Spinal cord (tissue), 9 donors: ENCODE measurements at regions not wholly inside any gene's neighbourhood (a gene's known extent, or its start where the extent isn't known, plus 50 kb on each side); places are given as distances from the start of the nearest gene placed in this dataset.

Experiments used
- DNase-seq, 6 donors: peaks; one replicate each; pipeline versions ENCODE4 v3.0.0 to v3.0.0-alpha.2; 2013 to 2015; ENCODE audit warnings: low spot score in 6 of 6, low read depth in 4 of 6
- H3K27ac ChIP-seq: one replicate; pipeline ENCODE4 v1.5.1; 2013; ENCODE audit warnings: low read depth, low read length, control low read depth
- H3K27me3 ChIP-seq: one replicate; pipeline ENCODE4 v1.6.1; 2013; ENCODE audit warnings: low read length; ENCODE audit not compliant: control insufficient read depth, insufficient read depth
- H3K36me3 ChIP-seq: one replicate; pipeline ENCODE4 v1.6.1; 2013; ENCODE audit warnings: low read length; ENCODE audit not compliant: control insufficient read depth, insufficient read depth
- H3K4me1 ChIP-seq: one replicate; pipeline ENCODE4 v1.6.1; 2013; ENCODE audit warnings: low read length; ENCODE audit not compliant: control insufficient read depth, insufficient read depth
- H3K4me3 ChIP-seq: one replicate; pipeline ENCODE4 v1.5.1; 2013; ENCODE audit warnings: low read depth, low read length, control low read depth
- H3K9me3 ChIP-seq: one replicate; pipeline ENCODE4 v1.6.1; 2013; ENCODE audit warnings: low read length; ENCODE audit not compliant: control insufficient read depth, insufficient read depth
- WGBS: methylation state at CpG from one replicate; pipeline ENCODE4 v1.1.5; 2013; ENCODE audit warnings: missing lambda C conversion rate; ENCODE audit not compliant: insufficient coverage; 5-methylcytosine and 5-hydroxymethylcytosine counted together
- donor health status: healthy.

- WGBS, result 100% methylated on average over 2 of the region's 3 CpGs
- no peak overlapping the region for H3K27ac ChIP-seq
- no peaks in the 10 kb centered on the region for H3K36me3 ChIP-seq
- no peak overlapping the region for H3K4me3 ChIP-seq
- DNase-seq, result peak in 1 of 6 donors; percentile 38
- no peaks in the 10 kb centered on the region for H3K27me3 ChIP-seq
- H3K9me3 ChIP-seq, result no peaks in the 10 kb centered on the region
- no peaks in the 10 kb centered on the region for H3K4me1 ChIP-seq
Measured at GRCh38 chr5:163614787-163615186, 109.4 kb downstream of the MAT2B start.

DNA sequence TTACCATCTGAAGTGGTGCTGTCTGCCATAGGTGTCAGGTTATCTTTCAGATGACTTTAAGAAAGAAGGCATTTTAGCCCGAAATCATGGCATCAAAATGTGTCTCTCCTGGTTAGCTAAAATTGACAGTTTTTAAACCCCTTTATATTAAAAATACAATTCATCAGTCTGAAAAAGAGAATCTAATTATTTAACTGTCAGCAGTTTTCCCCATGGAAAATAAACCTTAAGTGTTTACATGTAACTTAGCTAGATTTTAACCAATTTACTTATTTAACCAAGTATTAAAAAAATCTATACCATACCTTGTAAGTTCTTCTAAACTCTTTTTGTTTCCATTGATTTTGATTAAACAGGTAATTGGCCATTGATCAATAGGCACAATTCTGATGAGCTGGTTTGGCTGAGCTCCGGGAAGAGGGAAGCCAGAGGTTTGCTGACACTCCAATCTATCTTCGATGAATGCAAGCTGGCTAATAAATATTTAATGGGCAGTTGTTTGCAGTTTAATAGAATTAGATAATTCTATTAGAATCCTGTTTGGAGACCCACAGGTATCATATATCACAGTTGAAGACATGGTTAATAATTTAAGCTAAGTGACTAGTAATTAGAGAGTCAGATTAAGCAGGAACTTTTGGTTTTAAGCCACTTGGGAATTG lies 114.0 kb downstream of the MAT2B start:
- DNase-seq, result no peak
- no peak overlapping the region for H3K27ac ChIP-seq
- H3K27me3 ChIP-seq, result no peaks in the 10 kb centered on the region
- no peaks in the 10 kb centered on the region for H3K36me3 ChIP-seq
- 80% methylated on average over 1 of the region's 3 CpGs for WGBS
- H3K4me1 ChIP-seq, result no peaks in the 10 kb centered on the region
- H3K4me3 ChIP-seq, result no peak overlapping the region
- no peaks in the 10 kb centered on the region for H3K9me3 ChIP-seq

DNA sequence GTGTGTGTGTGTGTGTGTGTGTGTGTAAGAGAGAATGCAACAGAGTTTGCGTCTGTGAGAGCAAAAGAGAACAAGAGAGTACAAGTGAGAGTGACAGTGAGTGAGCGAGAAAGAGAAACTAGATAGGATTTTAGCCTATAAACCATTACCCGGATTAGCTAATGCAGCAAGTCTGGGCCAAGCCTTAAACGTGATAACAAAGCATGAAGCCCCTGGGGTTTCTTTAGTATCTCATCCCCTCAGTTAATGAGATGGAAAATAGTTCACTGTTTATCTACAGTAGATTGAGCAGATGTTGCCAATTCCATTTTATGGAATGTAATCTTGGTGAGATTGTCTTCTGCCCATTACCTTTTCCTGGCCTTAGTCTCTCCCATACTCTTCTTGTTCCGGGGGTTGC lies 114.5 kb downstream of the MAT2B start:
- Histone ChIP-seq H3K4me3 (no peak overlapping the region), H3K27ac (no peak overlapping the region), H3K27me3 (no peaks in the 10 kb centered on the region), H3K4me1 (no peaks in the 10 kb centered on the region), H3K36me3 (no peaks in the 10 kb centered on the region), H3K9me3 (no peaks in the 10 kb centered on the region)
- peak in 1 of 6 donors; percentile 90 for DNase-seq
- 63% methylated on average over 1 of the region's 5 CpGs for WGBS

GRCh38 chr5:163622799-163623198 lies 117.4 kb downstream of the MAT2B start:
- H3K36me3 ChIP-seq, result no peaks in the 10 kb centered on the region
- no peak for DNase-seq
- H3K4me1 ChIP-seq, result no peaks in the 10 kb centered on the region
- no peaks in the 10 kb centered on the region for H3K27me3 ChIP-seq
- H3K27ac ChIP-seq, result no peak overlapping the region
- WGBS, result 14% methylated on average over 1 of the region's 2 CpGs
- no peak overlapping the region for H3K4me3 ChIP-seq
- no peaks in the 10 kb centered on the region for H3K9me3 ChIP-seq

DNA sequence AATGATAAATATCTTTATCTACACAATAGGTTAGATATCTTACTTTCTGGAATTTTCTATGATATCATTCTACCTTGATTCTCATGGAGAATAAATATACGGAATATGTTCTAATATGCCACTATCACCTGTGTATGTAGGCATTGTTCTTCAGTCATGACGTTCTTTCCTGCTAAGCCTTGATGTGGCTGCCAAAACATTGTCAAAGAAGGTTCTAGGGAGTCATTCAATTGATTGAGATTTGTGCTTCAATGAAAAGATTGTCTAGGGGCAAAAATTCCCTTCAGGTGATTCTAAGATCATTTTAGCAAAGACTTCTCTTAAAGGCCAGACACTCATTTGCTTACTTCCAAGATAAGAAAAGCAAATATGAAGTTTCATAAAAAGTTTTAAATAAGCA lies 118.1 kb downstream of the MAT2B start:
- Histone ChIP-seq H3K4me1 (no peaks in the 10 kb centered on the region), H3K27me3 (no peaks in the 10 kb centered on the region), H3K9me3 (no peaks in the 10 kb centered on the region), H3K4me3 (no peak overlapping the region), H3K36me3 (no peaks in the 10 kb centered on the region), H3K27ac (no peak overlapping the region)
- no CpG with 5 or more reads among the region's 2 CpGs for WGBS
- DNase-seq, result no peak

- Histone ChIP-seq H3K4me1 (no peaks in the 10 kb centered on the region), H3K4me3 (no peak overlapping the region), H3K27ac (no peak overlapping the region), H3K36me3 (no peaks in the 10 kb centered on the region), H3K27me3 (no peaks in the 10 kb centered on the region), H3K9me3 (no peaks in the 10 kb centered on the region)
- WGBS, result no CpG with 5 or more reads among the region's 2 CpGs
- DNase-seq, result no peak
Measured at GRCh38 chr5:163623986-163624385, 118.6 kb downstream of the MAT2B start.

- peak in 1 of 6 donors; percentile 49 for DNase-seq
Measured at GRCh38 chr5:163624431-163624830, 119.0 kb downstream of the MAT2B start.

DNA sequence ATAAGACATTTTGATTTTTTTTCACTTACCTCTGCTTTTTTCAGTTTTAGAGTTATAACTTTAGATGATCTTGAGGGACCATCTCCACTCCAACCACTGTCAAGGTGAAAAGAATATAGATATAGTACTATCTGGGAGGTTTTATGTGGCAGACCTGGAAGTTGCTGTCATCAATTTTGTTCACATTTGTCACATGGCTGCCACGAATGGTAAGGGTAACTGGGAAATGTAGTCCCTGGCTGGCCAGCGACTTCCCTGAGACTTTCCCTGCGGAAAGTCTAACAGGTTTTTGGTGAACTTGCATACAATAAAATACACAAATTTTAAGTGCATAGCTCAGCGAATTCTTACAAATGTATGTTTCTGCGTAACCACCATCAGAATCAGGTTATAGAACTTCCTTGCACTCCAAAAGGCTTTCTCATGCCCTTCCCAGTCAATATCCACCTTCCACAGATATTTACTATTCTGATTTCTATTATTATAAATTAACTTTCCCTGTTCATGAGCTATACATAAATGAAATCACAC lies 121.5 kb downstream of the MAT2B start:
- no peak overlapping the region for H3K4me3 ChIP-seq
- no peak overlapping the region for H3K27ac ChIP-seq
- DNase-seq, result no peak
- no peaks in the 10 kb centered on the region for H3K9me3 ChIP-seq
- H3K36me3 ChIP-seq, result no peaks in the 10 kb centered on the region
- WGBS, result 92% methylated on average over 5 of the region's 5 CpGs
- no peaks in the 10 kb centered on the region for H3K4me1 ChIP-seq
- no peaks in the 10 kb centered on the region for H3K27me3 ChIP-seq

More at GRCh38 chr5:163624431-163624830, 119.0 kb downstream of the MAT2B start:
- no peaks in the 10 kb centered on the region for H3K9me3 ChIP-seq
- WGBS, result no CpG with 5 or more reads among the region's 5 CpGs
- no peaks in the 10 kb centered on the region for H3K4me1 ChIP-seq
- H3K36me3 ChIP-seq, result no peaks in the 10 kb centered on the region
- H3K27me3 ChIP-seq, result no peaks in the 10 kb centered on the region
- no peak overlapping the region for H3K27ac ChIP-seq
- no peak overlapping the region for H3K4me3 ChIP-seq

DNA sequence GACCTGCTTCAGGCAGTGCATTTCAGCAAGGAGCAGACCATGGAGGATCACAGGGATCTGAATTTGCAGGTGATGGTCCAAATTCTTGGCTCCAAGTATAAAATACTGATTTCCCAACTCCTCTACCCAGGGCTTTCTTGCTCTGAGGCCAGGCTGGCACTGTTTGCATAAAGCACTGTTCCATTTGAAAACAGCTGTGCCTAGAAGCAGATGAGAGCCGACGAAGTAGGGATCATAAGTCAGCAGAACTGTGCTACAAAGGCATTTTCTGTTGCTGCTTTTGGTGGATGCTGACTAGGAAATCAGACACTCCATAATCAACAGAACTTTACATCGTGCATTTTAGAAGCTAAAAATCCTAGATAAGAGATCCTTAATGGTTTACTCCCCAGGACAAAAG lies 126.4 kb downstream of the MAT2B start:
- Histone ChIP-seq H3K4me3 (no peak overlapping the region), H3K4me1 (no peaks in the 10 kb centered on the region), H3K9me3 (no peaks in the 10 kb centered on the region), H3K27me3 (peaks cover 2% of the 10 kb centered on the region), H3K27ac (no peak overlapping the region), H3K36me3 (no peaks in the 10 kb centered on the region)
- DNase-seq, result peak in 1 of 6 donors; percentile 81
- WGBS, result no CpG with 5 or more reads among the region's 3 CpGs

DNA sequence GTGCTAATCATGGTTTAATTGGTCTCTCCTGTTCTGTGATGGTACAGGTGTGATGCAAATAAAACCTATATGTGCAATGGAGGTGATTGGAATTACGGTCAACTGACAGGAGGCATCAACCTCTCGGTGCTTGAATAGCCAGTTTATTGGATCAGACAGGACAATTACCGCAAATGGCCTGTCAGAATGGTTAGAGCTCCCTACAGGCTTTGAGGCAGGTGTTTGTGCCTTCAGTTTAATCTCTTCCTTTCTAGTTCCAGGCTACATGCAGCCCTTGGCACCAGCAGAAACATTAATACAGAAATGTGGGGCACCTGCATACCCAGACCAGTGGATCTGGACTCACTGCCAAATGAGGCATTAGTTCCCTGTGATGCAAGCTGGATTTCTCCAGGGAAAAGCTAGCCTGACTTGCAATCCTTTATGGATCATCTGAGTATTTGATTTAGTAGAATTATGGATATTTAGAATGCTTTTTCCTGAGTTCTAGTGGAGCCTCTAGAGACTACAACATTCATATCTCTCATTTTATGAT lies 128.6 kb downstream of the MAT2B start:
- DNase-seq, result peak in 1 of 6 donors; percentile 55
- WGBS, result 73% methylated on average over 3 of the region's 3 CpGs

More for the DNA sequence above, 128.6 kb downstream of the MAT2B start:
- Histone ChIP-seq H3K36me3 (no peaks in the 10 kb centered on the region), H3K27me3 (peaks cover 2% of the 10 kb centered on the region), H3K9me3 (no peaks in the 10 kb centered on the region), H3K4me1 (no peaks in the 10 kb centered on the region), H3K4me3 (no peak overlapping the region), H3K27ac (no peak overlapping the region)
